Neural cell (in vitro differentiated cells): ENCODE measurements at regions not wholly inside any gene's neighbourhood (a gene's known extent, or its start where the extent isn't known, plus 50 kb on each side); places are given as distances from the start of the nearest gene placed in this dataset.

Source experiments
- H2AFZ ChIP-seq: fragments of 200-600, 300-800 bp; sonication (generic), shearing (Covaris generic); 2 replicates; pipeline ENCODE4 v1.6.0; 2014; ENCODE audit warnings: low read depth, mild to moderate bottlenecking, antibody characterized with exemption, low read length, moderate library complexity
- H3F3A ChIP-seq: fragments of 200-600 bp; shearing (Covaris generic); 2 replicates; pipeline ENCODE4 v1.6.1; 2016; ENCODE audit warnings: mild to moderate bottlenecking, moderate library complexity, mixed read lengths, antibody characterized with exemption, low read length; ENCODE audit not compliant: insufficient read depth, poor library complexity, severe bottlenecking
- H3K27ac ChIP-seq: fragments of 200-600, 300-800 bp; sonication (generic), shearing (Covaris generic); 2 replicates; pipeline ENCODE4 v1.5.1; 2014; ENCODE audit warnings: mild to moderate bottlenecking, low read length, moderate library complexity
- H3K27me3 ChIP-seq: fragments of 300-800, 200-600 bp; sonication (generic), shearing (Covaris generic); 2 replicates; pipeline ENCODE4 v1.6.0; 2014; ENCODE audit warnings: mild to moderate bottlenecking, low read depth, low read length, moderate library complexity; ENCODE audit not compliant: insufficient read depth
- H3K36me3 ChIP-seq: fragments of 300-800, 200-600 bp; sonication (generic), shearing (Covaris generic); 2 replicates; pipeline ENCODE4 v1.5.1; 2014; ENCODE audit warnings: mild to moderate bottlenecking, antibody characterized with exemption, low read length, moderate library complexity; ENCODE audit not compliant: insufficient read depth
- H3K4me2 ChIP-seq: fragments of 300-800, 200-600 bp; sonication (generic), shearing (Covaris generic); 2 replicates; pipeline ENCODE4 v1.6.0; 2014; ENCODE audit warnings: mild to moderate bottlenecking, low read length
- H3K4me3 ChIP-seq: fragments of 300-800, 200-600 bp; sonication (generic), shearing (Covaris generic); 2 replicates; pipeline ENCODE4 v1.5.1; 2014; ENCODE audit warnings: mild to moderate bottlenecking, low read length, moderate library complexity
- H3K79me2 ChIP-seq: fragments of 200-600 bp; shearing (Covaris generic); replicated peaks from 2 replicates; pipeline ENCODE4 v1.6.0; 2014; ENCODE audit warnings: mild to moderate bottlenecking, low read length, moderate library complexity; ENCODE audit not compliant: insufficient read depth
- H3K9ac ChIP-seq: fragments of 300-800, 200-600 bp; sonication (generic), shearing (Covaris generic); 2 replicates; pipeline ENCODE4 v1.6.1; 2016; ENCODE audit warnings: mild to moderate bottlenecking, low read length, mixed read lengths
- H3K9me2 ChIP-seq: fragments of 200-600 bp; shearing (Covaris generic); 2 replicates; pipeline ENCODE4 v1.6.1; 2016; ENCODE audit warnings: mild to moderate bottlenecking, low read length, mixed read lengths; ENCODE audit not compliant: insufficient read depth
- H3K9me3 ChIP-seq: fragments of 200-600, 300-800 bp; sonication (generic), shearing (Covaris generic); 2 replicates; pipeline ENCODE4 v1.6.1; 2016; ENCODE audit warnings: mild to moderate bottlenecking, mixed run types, low read length, moderate library complexity, mixed read lengths
- H4K20me1 ChIP-seq: fragments of 200-600 bp; shearing (Covaris generic); 2 replicates; pipeline ENCODE4 v1.6.1; 2016; ENCODE audit warnings: mild to moderate bottlenecking, mixed run types; ENCODE audit not compliant: insufficient read depth
- EP300 ChIP-seq: fragments of 450-650 bp; conservative IDR thresholded peaks from 2 replicates; pipeline ENCODE4 v1.6.1; 2014; ENCODE audit warnings: antibody characterized with exemption, mild to moderate bottlenecking, moderate library complexity; ENCODE audit not compliant: poor library complexity, severe bottlenecking
- EZH2 ChIP-seq: fragments of 200-600, 300-800 bp; shearing (Covaris generic), sonication (generic); IDR thresholded peaks from 2 replicates; pipeline ENCODE4 v1.6.1; 2014; ENCODE audit warnings: antibody characterized with exemption, low read length, borderline replicate concordance, mild to moderate bottlenecking; ENCODE audit not compliant: insufficient read depth, poor library complexity, severe bottlenecking
- MXI1 ChIP-seq: fragments of 450-650 bp; conservative IDR thresholded peaks from 2 replicates; pipeline ENCODE4 v1.6.1; 2014; ENCODE audit warnings: antibody characterized with exemption, mild to moderate bottlenecking; ENCODE audit not compliant: poor library complexity, severe bottlenecking
- POLR2AphosphoS5 ChIP-seq: IDR thresholded peaks from 2 replicates; pipeline ENCODE4 v1.6.1; 2012
- RAD21 ChIP-seq: fragments of 450-650 bp; conservative IDR thresholded peaks from 2 replicates; pipeline ENCODE4 v1.6.1; 2014; ENCODE audit warnings: antibody characterized with exemption, mild to moderate bottlenecking, moderate library complexity
- SMC3 ChIP-seq: fragments of 450-650 bp; conservative IDR thresholded peaks from 2 replicates; pipeline ENCODE4 v1.6.1; 2014; ENCODE audit warnings: antibody characterized with exemption, mild to moderate bottlenecking, moderate library complexity; ENCODE audit not compliant: poor library complexity
- TAF1 ChIP-seq: IDR thresholded peaks from 2 replicates; pipeline ENCODE4 v1.6.1; 2012; ENCODE audit warnings: low read depth
- TF ChIP-seq, protein P1 (sequence below): fragments of 450-650 bp; IDR thresholded peaks from 2 replicates; pipeline ENCODE4 v1.5.1; 2014; ENCODE audit warnings: antibody characterized with exemption, mild to moderate bottlenecking, moderate library complexity; ENCODE audit not compliant: poor library complexity, severe bottlenecking
- TF ChIP-seq, protein P2 (sequence below): IDR thresholded peaks from 2 replicates; pipeline ENCODE4 v1.6.1; 2012; ENCODE audit warnings: borderline replicate concordance

DNA sequence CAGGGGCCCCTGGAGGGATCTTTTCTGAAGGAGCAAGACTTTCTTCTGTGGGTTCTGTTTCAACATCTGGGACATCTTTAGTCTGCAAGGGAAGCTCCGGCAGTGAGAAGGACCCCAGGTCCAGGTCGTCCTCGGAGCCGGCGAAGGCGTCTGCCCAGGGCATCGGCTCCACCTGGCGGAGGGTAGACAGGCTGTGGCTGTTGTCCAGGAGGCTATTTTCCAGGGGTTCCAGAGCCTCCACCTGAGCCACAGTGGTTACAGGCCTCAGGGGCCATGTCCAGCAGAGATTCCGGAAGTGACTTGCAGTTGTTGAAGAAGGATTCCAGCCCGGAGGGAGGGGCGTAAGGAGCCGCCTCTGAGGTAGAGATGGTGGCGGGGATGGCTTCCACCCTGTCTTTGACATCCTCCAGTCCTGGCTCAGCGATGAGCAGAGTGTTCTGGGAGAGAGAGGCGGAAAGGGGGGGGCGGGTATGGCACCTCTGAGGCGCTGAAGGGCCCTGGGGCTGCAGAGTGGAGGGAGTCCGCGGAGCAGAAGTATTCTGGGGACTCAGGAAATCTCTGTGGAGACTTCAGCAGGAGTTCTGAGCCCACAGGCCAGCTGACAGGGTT is 891.3 kb upstream of the LRRTM1 start:
- Histone ChIP-seq H2AFZ (no peak overlapping the region), H3K79me2 (no peaks in the 10 kb centered on the region), H3K4me3 (no peak overlapping the region), H4K20me1 (no peaks in the 10 kb centered on the region), H3K9me2 (no peaks in the 10 kb centered on the region), H3K27me3 (no peaks in the 10 kb centered on the region), H3K9me3 (peaks cover 5% of the 10 kb centered on the region), H3K36me3 (no peaks in the 10 kb centered on the region), H3F3A (no peaks in the 10 kb centered on the region), H3K27ac (no peak overlapping the region), H3K9ac (no peak overlapping the region), H3K4me2 (no peak overlapping the region)
- TF ChIP-seq TAF1 = no peak
- TF ChIP-seq, protein P1, sequence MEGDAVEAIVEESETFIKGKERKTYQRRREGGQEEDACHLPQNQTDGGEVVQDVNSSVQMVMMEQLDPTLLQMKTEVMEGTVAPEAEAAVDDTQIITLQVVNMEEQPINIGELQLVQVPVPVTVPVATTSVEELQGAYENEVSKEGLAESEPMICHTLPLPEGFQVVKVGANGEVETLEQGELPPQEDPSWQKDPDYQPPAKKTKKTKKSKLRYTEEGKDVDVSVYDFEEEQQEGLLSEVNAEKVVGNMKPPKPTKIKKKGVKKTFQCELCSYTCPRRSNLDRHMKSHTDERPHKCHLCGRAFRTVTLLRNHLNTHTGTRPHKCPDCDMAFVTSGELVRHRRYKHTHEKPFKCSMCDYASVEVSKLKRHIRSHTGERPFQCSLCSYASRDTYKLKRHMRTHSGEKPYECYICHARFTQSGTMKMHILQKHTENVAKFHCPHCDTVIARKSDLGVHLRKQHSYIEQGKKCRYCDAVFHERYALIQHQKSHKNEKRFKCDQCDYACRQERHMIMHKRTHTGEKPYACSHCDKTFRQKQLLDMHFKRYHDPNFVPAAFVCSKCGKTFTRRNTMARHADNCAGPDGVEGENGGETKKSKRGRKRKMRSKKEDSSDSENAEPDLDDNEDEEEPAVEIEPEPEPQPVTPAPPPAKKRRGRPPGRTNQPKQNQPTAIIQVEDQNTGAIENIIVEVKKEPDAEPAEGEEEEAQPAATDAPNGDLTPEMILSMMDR = no peak
- no peak for TF ChIP-seq EP300
- no peak for TF ChIP-seq EZH2
- TF ChIP-seq, protein P2, sequence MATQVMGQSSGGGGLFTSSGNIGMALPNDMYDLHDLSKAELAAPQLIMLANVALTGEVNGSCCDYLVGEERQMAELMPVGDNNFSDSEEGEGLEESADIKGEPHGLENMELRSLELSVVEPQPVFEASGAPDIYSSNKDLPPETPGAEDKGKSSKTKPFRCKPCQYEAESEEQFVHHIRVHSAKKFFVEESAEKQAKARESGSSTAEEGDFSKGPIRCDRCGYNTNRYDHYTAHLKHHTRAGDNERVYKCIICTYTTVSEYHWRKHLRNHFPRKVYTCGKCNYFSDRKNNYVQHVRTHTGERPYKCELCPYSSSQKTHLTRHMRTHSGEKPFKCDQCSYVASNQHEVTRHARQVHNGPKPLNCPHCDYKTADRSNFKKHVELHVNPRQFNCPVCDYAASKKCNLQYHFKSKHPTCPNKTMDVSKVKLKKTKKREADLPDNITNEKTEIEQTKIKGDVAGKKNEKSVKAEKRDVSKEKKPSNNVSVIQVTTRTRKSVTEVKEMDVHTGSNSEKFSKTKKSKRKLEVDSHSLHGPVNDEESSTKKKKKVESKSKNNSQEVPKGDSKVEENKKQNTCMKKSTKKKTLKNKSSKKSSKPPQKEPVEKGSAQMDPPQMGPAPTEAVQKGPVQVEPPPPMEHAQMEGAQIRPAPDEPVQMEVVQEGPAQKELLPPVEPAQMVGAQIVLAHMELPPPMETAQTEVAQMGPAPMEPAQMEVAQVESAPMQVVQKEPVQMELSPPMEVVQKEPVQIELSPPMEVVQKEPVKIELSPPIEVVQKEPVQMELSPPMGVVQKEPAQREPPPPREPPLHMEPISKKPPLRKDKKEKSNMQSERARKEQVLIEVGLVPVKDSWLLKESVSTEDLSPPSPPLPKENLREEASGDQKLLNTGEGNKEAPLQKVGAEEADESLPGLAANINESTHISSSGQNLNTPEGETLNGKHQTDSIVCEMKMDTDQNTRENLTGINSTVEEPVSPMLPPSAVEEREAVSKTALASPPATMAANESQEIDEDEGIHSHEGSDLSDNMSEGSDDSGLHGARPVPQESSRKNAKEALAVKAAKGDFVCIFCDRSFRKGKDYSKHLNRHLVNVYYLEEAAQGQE = no peak
- TF ChIP-seq SMC3 = no peak
- no peak for TF ChIP-seq MXI1
- no peak for TF ChIP-seq POLR2AphosphoS5
- no peak for TF ChIP-seq RAD21

DNA sequence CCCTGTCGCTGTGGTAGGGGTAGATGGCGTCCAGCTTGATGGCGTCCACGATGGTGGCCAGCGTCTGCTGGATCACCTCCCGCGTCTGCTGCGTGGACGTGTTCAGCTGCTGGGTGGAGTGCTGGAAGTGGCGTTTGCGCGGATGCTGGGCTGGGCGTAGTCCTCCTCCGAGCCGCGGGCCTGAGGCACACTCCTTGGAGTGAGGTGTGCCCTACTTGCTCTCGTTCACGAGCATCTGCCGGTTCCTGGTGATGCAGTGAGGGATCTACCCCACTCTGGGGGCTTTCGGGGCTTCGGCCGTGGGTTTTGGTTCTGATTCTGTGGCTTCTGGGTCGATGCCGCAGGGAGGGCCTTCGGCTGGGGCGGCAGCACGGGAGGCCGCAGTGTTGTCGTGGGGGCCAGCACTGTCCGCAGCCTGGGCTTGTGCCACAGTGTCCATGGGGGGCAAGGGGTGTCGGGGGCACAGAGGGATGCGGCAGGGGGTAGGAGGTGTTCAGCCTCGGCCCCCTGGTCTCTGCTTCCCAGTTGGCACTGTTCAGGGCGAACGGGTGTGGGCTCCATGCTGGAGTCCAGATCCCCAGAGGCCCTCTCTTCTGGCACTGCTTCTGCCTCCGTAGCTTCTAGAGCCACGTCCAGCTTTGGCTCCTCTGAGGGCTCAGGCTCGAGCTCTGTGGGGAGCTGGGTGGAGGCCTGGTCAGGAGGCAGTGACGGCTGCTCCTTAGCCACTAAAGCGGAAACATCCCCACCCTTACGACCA is 890.6 kb upstream of the LRRTM1 start:
- Histone ChIP-seq H3K79me2 (no peaks in the 10 kb centered on the region), H3K27me3 (no peaks in the 10 kb centered on the region), H3K9me3 (peaks cover 5% of the 10 kb centered on the region), H3F3A (no peaks in the 10 kb centered on the region), H3K9me2 (no peaks in the 10 kb centered on the region), H3K4me3 (no peak overlapping the region), H3K9ac (no peak overlapping the region), H4K20me1 (no peaks in the 10 kb centered on the region), H2AFZ (no peak overlapping the region), H3K27ac (no peak overlapping the region), H3K36me3 (no peaks in the 10 kb centered on the region), H3K4me2 (no peak overlapping the region)
- TF ChIP-seq, protein P1 = no peak
- TF ChIP-seq TAF1 (no peak), RAD21 (no peak), SMC3 (no peak), MXI1 (no peak), EZH2 (no peak), EP300 (no peak)
- TF ChIP-seq, protein P2 = no peak
